Adrenal gland (tissue), 5 donors: ENCODE measurements at regions not wholly inside any gene's neighbourhood (a gene's known extent, or its start where the extent isn't known, plus 50 kb on each side); places are given as distances from the start of the nearest gene placed in this dataset.

Experiments used
- CTCF ChIP-seq, 6 experiments: fragments of 450-650 bp in 4 of 6; fragments of 200-600 bp in 2 of 6; sonication (generic) in 1 of 6; IDR thresholded peaks; 1 replicate in 5 of 6; 2 replicates in 1 of 6; pipeline versions ENCODE4 v1.5.1 to v1.8.0; 2016 to 2021; ENCODE audit warnings: antibody characterized with exemption in 6 of 6, mild to moderate bottlenecking in 2 of 6, moderate library complexity in 1 of 6
- POLR2A ChIP-seq, 2 donors: fragments of 450-650 bp; IDR thresholded peaks; one replicate each; pipeline ENCODE4 v1.6.1; 2017; ENCODE audit warnings: antibody characterized with exemption in 2 of 2, mild to moderate bottlenecking in 2 of 2, moderate library complexity in 1 of 2
- donor health status: DM: no; HTN: no; CAD: no.

GRCh38 chr7:131890176-131890575 lies 333.7 kb upstream of the PODXL start:
- no peak for TF ChIP-seq CTCF (IDR thresholded peaks at IDR 0.05)
- TF ChIP-seq POLR2A (IDR thresholded peaks at IDR 0.05): no peak
